Stimulated activated CD8-positive, alpha-beta memory T cell treated with anti-CD3 and anti-CD28 coated beads, Interleukin-2, amount 100 ng/mL, for 48 hours (primary cell): ENCODE measurements at regions not wholly inside any gene's neighbourhood (a gene's known extent, or its start where the extent isn't known, plus 50 kb on each side); places are given as distances from the start of the nearest gene placed in this dataset.
A peak's percentile ranks its signal among the peaks of the same experiment; 100 is the strongest.
"Not testable (repeated sequence)": the region's sequence is repeated elsewhere in the genome, so short reads cannot be mapped to it uniquely, and the experiment has no call there.

Experiments used
- DNase-seq, 2 donors: peaks; one replicate each; pipeline ENCODE4 v3.0.0-alpha.2; 2020; ENCODE audit warnings: low read depth in 2 of 2

- no peak for DNase-seq
Measured at GRCh38 chr10:4239186-4239585, 454.2 kb upstream of the KLF6 start.

GRCh38 chr10:4236905-4237304, 451.9 kb upstream of the KLF6 start:
- not testable (repeated sequence) for DNase-seq

GRCh38 chr10:4234661-4235060, 449.7 kb upstream of the KLF6 start:
- DNase-seq, result peak; percentile 8 to 23

- no peak for DNase-seq
Measured at GRCh38 chr10:4231439-4231838, 446.4 kb upstream of the KLF6 start.

- DNase-seq, result no peak
Measured at GRCh38 chr10:4230036-4230435, 445.0 kb upstream of the KLF6 start.

GRCh38 chr10:4229106-4229505, 444.1 kb upstream of the KLF6 start:
- no peak for DNase-seq

GRCh38 chr10:4227586-4227985, 442.6 kb upstream of the KLF6 start:
- no peak for DNase-seq

- DNase-seq, result no peak
Measured at GRCh38 chr10:4226941-4227540, 442.0 kb upstream of the KLF6 start.

GRCh38 chr10:4224178-4224577, 439.2 kb upstream of the KLF6 start:
- DNase-seq, result no peak

- not testable (repeated sequence) for DNase-seq
Measured at GRCh38 chr10:4221310-4221709, 436.3 kb upstream of the KLF6 start.

- no peak for DNase-seq
Measured at GRCh38 chr10:4219901-4220300, 434.9 kb upstream of the KLF6 start.

- DNase-seq, result no peak
Measured at GRCh38 chr10:4217653-4218052, 432.6 kb upstream of the KLF6 start.

GRCh38 chr10:4217187-4217586, 432.2 kb upstream of the KLF6 start:
- no peak for DNase-seq

GRCh38 chr10:4216726-4217125, 431.7 kb upstream of the KLF6 start:
- DNase-seq, result no peak

- DNase-seq, result no peak
Measured at GRCh38 chr10:4215963-4216575, 431.1 kb upstream of the KLF6 start.

- no peak for DNase-seq
Measured at GRCh38 chr10:4215485-4215884, 430.5 kb upstream of the KLF6 start.

- no peak for DNase-seq
Measured at GRCh38 chr10:4214908-4215307, 429.9 kb upstream of the KLF6 start.

GRCh38 chr10:4213441-4213840, 428.4 kb upstream of the KLF6 start:
- DNase-seq, result no peak

- DNase-seq, result no peak
Measured at GRCh38 chr10:4212111-4212630, 427.2 kb upstream of the KLF6 start.

- no peak for DNase-seq
Measured at GRCh38 chr10:4208499-4208898, 423.5 kb upstream of the KLF6 start.

- no peak for DNase-seq
Measured at GRCh38 chr10:4205113-4205512, 420.1 kb upstream of the KLF6 start.

- DNase-seq, result no peak
Measured at GRCh38 chr10:4202938-4203337, 417.9 kb upstream of the KLF6 start.
